ENCODE measurements at regions not wholly inside any gene's neighbourhood (a gene's known extent, or its start where the extent isn't known, plus 50 kb on each side); places are given as distances from the start of the nearest gene placed in this dataset.
A peak's percentile ranks its signal among the peaks of the same experiment; 100 is the strongest.
"Not testable (repeated sequence)": the region's sequence is repeated elsewhere in the genome, so short reads cannot be mapped to it uniquely, and the experiment has no call there.

DNA sequence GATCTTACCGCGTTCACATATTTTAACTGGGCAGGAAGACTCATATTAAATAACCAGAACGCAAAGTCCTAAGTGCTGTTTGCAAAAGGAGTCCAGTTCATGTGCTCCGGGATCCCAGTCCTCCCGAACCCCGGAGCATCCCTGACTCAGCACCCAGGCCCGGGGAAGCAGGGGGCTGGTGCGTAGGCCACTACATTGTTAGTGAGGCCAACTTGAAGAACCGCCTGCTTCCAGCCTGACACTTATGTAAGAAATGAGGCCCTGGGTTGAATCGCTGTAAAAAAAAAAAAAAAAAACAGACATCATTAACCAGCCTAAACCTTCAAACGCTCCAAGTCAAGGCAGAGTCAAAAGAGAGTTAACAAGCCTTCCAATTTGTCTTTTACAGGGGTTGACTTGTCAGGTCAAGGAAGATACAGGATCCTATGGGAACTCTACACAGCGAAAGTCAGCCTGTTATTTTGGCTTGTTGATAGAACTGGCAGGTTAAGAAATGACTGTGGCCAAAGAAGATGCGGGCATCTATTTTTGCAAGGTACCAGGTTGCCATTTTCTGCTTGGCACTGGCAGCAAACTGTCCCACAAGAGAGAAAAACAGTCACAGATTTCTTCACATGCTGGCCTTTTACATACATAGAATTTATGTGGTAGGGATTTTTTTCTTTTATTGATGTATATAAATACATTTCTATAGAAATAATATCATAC lies 93.3 kb downstream of the ACTL7B start:
- no peak for DNase-seq

DNA sequence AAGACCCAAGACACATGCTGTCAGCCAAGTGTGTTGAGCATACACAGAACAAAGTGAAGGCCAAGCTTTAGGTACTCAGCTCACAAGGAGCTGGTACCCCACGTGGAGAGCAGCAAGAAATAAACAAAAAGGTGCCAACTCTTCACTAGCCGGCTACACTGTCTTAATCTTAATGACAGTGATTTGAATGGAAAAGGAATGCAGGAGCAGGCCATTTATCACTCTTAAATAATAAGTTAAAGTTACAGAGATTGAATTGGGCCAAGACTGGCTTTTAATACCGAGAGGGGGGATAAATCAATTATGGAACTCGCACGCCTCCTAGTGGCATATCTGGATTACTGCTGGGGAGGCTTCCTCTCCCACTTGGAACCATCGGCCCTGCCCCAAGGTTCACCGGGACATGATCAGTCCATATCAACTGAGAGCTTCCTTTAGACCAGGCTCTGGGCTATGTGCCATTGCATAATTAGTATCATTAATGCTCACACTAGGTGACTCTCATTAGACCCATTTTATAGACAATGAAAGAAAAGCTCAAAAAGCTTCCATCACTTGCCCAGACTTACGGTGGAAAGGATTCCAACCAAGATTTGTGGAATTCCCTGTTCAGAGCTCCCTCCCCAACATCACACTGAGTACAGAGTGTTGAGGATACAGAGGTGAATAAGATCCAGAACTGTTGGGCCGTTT lies 94.0 kb downstream of the ACTL7B start:
- DNase-seq = peak in 1 of 4 experiments; percentile 2

DNA sequence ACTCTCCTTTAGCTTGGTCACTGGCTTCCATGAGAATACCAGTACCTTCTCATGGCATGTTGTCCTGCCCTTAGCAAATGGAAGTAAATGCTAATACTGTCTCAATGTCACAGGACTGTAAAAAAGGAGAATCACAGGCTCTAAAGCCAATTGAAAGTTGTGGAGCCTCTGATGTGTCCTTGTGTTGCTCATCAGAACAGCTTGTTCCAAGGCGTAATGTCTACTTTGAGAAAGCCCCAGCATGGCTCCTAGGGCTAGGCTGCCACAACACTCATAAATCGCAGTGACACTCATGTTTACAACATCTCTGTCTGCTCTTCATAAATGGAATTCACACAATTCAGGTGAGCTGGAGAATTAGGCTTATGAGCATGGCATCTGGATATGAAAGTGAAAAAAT lies 94.9 kb downstream of the ACTL7B start:
- DNase-seq = no peak

DNA sequence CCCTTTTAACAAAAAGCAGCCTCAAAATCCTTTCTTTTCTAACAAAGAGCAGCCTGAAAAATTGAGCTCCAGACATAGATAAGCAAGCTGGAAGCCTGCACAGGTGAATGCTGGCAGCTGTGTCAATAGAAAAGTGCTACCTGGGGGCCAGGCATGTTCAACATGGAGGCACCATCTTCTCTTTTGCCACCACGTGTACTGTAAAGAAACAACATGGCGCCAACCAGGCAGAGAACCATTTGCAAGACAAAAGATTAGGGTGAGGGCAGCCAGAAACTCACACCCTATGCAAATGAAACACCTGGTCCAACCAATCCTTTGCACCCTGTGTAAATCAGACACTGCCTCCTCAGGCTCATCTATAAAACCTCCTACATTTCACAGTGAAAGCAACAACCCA lies 96.0 kb downstream of the ACTL7B start:
- no peak for DNase-seq

DNA sequence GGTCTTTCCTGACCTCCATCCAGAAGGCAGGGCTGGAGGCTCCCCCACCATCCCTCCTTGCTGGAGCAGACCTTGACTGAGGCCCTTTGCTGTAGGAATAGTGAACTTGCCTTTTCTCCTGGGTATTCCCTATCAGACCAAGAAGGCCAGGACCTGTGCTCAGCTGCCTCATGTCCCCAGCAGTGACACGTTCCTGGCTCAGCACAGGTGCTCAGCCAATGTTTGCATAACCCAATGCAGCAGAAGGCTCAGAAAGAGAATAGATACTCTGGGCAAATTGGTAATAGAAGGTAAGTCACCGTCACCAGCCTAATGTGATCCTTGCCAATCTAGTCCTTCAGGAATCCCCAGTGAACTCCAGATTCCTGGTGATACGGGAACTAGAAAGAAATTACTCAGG lies 96.4 kb downstream of the ACTL7B start:
- no peak for DNase-seq

DNA sequence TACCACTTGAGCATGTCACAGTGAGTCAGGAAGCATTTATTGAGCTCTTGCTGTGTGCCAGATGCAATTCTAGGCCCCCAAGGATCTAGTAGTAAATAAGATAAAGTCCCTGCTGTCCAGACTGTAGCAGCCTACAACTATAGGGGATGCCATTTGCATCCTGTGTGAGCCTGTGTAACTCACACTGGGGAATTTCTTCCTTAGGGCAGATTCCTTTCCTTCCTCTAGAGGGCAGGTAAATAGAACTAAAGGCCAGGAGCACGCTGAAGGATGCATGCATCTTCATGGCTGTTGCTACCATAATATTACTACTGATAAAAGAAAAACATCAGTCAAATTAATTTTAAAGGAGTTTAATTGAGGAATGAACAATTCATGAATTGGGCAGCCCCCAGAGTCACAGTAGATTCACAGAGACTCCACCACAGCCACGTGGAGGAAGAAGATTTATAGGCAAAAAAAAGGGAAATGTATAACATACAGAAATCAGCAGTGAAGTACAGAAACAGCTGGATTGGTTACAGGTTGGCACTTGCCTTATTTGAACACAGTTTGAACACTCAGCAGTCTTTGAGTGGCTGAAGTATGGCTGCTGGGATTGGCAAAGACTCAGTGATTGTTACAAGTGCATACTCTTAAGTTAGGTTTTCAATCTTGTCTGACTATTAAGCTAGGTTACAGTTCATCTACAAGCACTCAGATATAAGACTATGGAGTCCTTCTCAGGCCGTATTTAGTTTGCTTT lies 98.9 kb downstream of the ACTL7B start:
- DNase-seq = no peak

DNA sequence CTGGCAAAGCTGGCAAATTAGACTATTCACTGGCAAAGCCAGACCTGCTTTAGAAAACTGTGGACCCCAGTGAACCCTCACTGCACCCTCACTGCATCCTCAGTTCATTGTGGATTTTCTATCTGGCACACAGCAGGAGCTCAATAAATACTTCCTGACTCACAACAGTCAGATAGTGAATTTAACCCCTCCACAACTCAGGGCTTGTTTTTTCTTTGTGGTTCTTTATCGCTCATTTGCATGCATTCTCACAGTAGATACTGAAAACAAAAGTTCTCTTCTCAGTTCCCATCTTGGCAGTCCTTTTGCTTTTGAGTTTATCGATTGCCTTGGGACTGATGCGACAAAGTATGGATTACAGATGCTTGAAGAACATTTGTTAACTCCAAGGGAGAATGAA lies 99.8 kb downstream of the ACTL7B start:
- DNase-seq = no peak

DNA sequence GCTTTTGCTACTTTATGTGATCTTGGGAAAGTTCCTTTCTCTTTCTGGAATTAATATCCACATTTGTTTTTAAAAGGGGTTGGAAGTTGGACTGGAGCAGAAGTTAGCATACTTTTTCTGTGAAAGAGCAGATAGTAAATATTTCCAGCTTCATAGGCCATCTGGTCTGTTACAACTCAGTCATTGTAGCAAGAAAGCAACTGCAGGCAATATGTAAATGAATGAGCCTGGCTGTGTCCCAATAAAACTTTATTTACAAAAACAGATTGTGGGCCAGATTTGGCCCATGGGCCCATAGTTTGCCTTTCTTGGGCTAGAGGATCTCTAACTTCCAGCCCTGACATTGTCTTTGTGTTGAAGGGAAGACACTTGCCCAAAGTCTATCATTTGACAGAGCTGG lies 104.4 kb downstream of the ACTL7B start:
- DNase-seq = no peak

DNA sequence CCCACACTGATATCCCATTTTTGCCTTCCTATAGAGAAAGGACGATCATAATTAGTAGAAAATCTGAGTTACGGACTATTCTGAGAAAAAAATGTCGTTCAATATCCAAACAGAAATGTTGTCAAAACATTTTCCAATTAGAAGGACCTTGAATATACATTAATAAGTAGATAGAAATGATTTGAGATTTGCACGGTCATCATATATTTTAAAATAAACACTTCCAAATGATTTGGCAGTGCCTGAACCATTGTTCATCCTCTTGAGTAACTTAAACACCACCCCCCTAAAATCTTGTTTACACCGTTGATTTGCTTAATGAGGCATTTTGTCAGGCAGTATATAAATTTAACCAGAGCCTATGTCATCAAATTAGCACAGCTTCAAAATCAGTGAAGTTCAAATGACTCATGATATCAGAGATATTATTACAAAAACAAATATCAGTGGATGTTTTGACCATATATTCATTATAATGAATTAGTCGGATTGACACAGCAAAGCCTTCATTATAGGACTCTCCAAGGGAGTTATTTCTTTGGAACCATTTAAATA lies 105.0 kb downstream of the ACTL7B start:
- no peak for DNase-seq

DNA sequence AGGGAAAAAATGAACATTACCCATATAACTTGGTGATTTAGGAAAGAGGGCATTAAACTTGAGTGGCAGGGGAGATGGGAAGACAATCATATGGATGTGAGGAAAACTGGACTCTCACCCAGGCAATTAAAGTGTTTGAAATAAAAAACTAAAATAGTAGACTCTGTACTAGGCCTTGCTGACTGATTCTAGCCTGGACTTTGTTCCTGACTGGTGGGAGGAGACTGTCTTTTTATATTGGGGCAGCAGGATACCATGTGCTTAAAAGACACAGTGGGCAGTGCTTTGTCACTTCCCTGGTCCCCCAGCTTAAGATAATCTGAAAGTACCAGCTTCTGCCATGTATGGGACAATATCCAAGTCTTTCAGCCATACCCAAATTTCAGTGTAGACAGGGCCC lies 107.0 kb downstream of the ACTL7B start:
- DNase-seq = no peak

DNA sequence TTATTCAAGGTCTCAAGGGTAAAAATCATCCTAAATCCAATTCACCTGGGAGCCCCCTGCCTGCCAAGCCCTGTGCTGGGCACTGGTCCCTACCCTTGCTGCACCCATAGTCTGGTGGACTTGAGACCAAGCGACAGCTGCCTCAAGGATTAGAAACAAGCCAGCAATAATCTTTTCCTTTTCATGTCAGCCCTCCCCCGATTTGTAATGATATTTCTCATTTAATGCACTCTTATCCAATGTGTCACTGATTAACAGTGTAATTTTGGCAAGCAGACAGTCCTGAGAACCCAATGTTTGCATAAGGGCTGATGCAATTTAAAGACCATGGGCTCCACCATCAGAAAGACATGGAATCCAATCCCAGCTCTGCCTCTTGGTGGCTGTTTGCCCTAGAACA lies 108.9 kb downstream of the ACTL7B start:
- DNase-seq = no peak

DNA sequence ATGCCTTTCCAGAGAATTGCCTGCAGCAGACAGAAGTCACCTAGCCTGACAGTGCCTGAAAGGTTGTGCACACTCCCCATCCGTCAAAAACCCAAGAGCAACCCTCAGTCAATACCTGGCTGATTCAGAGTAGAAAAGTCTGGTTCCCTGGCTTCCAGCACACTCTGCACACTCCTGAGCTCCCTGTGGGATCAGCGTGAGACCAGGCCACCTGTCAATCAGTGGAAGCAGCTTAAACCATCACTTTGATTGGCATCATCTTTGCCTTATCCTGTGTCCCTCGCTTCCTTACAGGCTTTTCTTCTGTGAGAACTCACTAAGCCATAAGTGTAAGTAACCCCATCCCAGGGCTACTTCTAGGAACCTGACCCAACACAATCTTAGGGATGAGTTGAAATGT lies 109.8 kb downstream of the ACTL7B start:
- DNase-seq = no peak

DNA sequence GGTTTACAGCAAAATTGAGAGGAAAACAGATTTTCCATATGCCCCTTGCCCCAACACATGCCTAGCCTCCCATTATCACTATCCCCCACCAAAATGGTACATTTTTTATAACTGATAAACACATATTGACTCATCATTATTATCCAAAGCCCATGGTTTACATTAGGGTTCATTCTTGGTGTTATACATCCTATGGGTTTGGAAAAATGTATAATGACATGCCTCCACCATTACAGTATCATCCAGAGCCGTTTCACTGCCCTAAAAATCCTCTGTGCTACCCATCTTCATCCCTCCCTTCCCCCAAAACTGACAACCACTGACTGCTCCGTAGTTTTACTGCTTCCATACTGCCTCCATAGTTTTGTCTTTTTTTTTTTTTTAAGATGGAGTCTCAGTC lies 111.1 kb downstream of the ACTL7B start:
- DNase-seq = no peak

DNA sequence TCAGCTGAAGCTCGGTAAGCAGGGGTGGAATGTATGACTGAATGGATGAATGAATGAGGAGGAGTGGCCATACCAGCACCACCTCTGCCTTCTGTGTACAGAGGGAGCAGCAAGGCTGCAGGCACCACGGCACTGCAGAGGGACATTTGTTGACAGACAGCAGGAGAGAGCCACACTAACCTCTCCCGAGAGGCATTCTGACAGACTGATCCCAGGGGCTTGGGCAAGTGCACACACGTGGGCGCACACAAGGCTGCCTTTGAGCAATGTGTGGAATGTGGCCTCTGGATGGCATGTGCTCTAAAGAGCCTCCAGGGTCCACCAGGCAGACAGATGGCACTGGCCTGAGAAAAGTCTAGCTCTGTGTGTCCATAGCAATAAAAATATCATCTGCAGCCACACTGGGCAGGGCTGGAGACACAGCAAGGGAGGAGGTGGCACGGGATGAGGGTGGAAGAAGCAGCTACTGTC lies 111.8 kb downstream of the ACTL7B start:
- no peak for DNase-seq

DNA sequence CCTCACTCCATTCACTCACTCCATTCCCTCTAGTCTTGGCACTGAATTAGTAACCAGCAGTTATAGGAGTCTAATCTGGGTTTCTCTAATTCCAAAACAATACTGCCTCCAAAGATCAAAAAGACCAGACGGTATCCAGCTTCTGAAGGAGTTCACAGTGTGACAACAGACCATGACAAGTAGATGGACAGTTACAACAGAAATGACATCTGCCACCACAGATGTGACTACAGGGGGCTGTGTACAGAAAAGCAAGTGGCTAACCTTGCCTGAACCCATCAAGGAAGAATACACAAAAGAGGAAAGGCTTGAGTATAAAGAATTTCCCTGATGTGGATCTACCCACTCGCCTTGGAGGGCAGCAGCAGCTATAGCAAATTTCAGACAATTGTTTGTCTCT lies 112.4 kb downstream of the ACTL7B start:
- DNase-seq = no peak

DNA sequence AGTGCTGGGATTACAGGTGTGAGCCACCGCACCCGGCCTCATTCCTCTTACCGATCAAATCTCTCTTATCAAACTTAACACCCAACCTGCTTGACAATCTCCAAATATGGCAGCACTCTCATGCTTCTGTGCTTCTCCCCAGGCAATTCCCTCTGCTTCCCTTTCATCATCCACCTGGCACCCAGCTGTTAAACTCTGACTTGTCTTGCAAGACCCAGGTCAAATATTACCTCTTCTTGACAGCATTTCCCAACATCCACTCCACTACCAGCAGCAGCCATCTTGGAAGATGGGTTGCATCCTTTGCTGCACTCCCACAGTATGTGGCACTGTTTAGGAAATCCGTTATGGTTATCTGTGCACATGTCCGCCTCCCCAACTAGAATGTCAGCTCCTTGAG lies 113.6 kb downstream of the ACTL7B start:
- no peak for DNase-seq

DNA sequence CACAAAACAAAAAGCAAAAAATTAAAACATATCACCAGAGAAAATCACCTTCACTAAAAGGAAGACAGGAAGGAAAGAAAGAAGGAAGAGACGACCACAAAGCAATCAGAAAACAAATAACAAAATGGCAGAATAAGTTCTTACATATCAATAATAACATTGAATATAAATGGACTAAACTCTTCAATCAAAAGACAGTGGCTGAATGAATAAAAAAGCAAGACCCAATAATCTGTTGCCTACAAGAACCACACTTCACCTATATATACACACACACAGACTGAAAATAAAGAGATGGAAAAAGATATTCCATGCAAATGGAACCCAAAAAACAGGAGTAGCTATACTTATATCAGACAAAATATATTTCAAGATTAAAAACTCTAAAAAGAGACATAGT lies 124.5 kb downstream of the ACTL7B start:
- DNase-seq = not testable (repeated sequence)

DNA sequence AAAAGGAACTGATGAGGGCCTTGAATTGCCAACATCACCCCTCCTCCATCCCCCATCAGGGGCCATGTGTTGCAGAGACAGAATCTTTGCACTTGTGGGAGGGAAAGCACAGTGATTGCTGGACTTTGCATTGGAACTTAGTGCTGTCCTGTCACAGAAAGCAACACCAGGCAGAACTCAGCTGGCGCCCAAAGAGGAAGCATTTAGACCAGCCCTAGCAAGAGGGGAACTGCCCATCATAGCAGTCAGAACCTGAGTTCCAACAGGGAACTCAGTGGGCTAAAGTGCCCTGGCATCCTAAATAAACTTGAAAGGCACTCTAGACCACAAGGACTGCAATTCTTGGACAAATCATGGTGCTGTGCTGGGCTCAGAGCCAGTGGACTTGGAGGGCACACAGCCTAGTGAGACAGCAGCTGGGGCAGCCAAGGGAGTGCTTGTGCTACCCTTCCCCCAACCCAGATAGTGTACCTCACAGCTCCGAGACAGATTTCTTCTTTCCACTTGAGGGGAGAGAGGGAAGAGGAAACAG lies 128.1 kb downstream of the ACTL7B start:
- DNase-seq = no peak

DNA sequence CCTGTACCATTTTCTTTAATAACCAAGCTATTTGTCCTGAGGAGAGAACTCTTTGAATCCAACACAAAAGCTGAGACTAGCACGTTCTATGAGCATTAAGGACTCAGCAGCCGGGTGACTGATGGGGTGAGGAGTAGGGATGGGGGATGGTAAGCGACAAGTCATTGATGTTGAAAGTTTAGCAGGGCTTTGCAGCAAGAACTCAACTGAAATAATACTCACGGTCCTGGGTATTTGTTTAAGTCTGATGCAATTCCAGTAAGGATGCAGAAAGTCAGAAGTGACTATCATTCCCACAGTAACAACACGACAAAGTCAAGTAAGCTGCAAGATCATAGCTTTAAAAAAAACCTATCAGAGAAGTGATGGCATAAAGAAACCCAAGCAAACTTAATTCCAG lies 131.1 kb downstream of the ACTL7B start:
- no peak for DNase-seq

DNA sequence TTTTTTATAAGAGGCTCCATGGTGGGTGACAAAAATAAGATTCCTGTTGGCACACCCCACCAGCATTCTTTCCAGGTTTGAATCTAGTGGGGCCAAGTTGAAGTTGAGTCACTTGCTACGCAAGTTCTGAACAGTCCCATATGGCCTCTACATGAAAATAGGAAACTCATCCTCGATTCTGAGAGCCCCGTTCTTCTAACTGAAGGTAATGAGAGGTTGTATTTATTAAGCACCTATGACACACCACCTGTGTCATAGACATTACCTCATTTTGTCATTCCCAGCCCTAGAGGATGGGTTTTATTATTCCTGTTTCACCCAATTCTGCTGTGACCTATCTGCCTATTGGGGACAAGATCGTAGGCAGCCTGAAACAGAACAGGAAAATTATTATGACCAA lies 131.7 kb downstream of the ACTL7B start:
- no peak for DNase-seq

DNA sequence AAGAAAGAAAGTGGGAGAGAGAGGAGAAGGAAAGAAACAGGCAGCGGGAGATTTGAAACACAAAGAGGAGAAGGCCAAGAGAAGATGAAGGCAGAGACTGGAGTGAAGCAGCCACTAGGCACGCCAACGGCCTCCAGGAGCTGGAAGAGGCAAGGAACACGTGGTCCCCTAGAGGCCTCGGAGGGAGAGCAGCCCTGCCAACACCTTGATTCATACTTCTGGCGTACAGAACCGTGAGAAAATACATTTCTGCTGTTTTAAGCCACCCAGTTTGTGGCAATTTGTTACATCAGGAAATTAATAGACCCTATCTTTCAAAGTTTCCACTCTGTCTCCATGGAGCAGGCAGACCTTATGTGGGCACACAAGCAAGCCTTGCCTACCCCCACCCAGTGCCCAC lies 133.4 kb downstream of the ACTL7B start:
- DNase-seq = no peak

DNA sequence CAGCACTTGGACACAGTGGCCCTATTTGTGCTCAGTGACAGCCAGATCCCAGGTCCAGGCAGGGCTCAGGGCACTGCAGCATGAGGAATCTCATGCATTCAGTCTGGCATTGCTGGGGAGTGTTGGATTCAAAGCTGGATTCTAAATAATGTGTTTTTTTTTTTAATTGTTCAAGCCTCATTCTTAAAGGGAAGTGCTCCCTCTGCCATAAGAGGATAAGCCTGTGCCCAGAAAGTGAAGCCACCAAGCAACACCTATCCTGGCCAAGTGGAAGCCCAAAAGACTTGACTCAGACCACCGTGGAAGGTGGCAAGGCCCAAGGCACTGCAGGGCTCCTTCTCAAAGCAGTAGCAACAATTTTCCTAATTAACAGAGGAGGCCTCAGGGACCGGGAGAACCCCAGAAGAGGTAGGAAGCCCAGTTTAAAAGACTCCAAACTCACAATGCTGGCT lies 135.6 kb downstream of the ACTL7B start:
- no peak for DNase-seq

DNA sequence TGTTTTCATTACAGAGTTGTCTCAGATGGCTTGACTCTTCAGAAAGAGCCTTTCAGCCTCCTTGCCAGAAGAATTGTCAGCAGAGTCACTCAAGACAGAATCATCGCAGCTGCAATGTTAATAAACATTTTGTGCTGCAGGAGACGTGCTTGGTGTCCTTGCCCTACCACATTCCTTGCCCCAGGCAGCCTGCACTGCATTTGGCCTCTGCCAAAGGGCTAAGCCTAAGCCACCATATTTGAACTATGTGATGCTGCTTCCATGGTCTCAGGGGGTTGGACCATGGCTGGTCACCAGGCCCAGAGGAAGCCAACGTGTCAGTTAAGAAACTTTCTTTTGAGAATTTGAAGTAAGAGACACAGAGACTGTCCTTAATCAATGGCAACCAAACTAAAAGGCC lies 145.4 kb downstream of the ACTL7B start:
- no peak for DNase-seq

Measured in activated CD4-positive, CD25-positive, alpha-beta regulatory T cell (primary cell).